NCI-H345 treated with DMSO at 0.1 percent for 48 hours (cell line): ENCODE measurements at regions not wholly inside any gene's neighbourhood (a gene's known extent, or its start where the extent isn't known, plus 50 kb on each side); places are given as distances from the start of the nearest gene placed in this dataset.
"Not testable (repeated sequence)": the region's sequence is repeated elsewhere in the genome, so short reads cannot be mapped to it uniquely, and the experiment has no call there.

Experiments used
- DNase-seq: peaks from one replicate; lab custom pipeline; 2025; ENCODE audit not compliant: unreplicated experiment; lab: John Stamatoyannopoulos, UW

GRCh38 chr19:31525610-31526147, 176.4 kb upstream of the TSHZ3 start:
- no peak for DNase-seq

- DNase-seq, result no peak
Measured at GRCh38 chr19:31527443-31527842, 178.2 kb upstream of the TSHZ3 start.

- DNase-seq, result no peak
Measured at GRCh38 chr19:31528261-31528660, 179.0 kb upstream of the TSHZ3 start.

- DNase-seq, result no peak
Measured at GRCh38 chr19:31529121-31529520, 179.9 kb upstream of the TSHZ3 start.

- no peak for DNase-seq
Measured at GRCh38 chr19:31530781-31531180, 181.5 kb upstream of the TSHZ3 start.

GRCh38 chr19:31531326-31531725, 182.1 kb upstream of the TSHZ3 start:
- no peak for DNase-seq

GRCh38 chr19:31532034-31532433, 182.8 kb upstream of the TSHZ3 start:
- no peak for DNase-seq

- no peak for DNase-seq
Measured at GRCh38 chr19:31533114-31533513, 183.9 kb upstream of the TSHZ3 start.

GRCh38 chr19:31534231-31534630, 185.0 kb upstream of the TSHZ3 start:
- no peak for DNase-seq

GRCh38 chr19:31534786-31535657, 185.8 kb upstream of the TSHZ3 start:
- DNase-seq, result no peak

GRCh38 chr19:31535691-31536460, 186.6 kb upstream of the TSHZ3 start:
- DNase-seq, result no peak

- no peak for DNase-seq
Measured at GRCh38 chr19:31537136-31537535, 187.9 kb upstream of the TSHZ3 start.

- not testable (repeated sequence) for DNase-seq
Measured at GRCh38 chr19:31537902-31538301, 188.7 kb upstream of the TSHZ3 start.

- DNase-seq, result no peak
Measured at GRCh38 chr19:31538879-31539278, 189.6 kb upstream of the TSHZ3 start.

GRCh38 chr19:31539386-31539785, 190.2 kb upstream of the TSHZ3 start:
- DNase-seq, result no peak

GRCh38 chr19:31541396-31541795, 192.2 kb upstream of the TSHZ3 start:
- no peak for DNase-seq

- DNase-seq, result no peak
Measured at GRCh38 chr19:31543456-31543855, 194.2 kb upstream of the TSHZ3 start.

- no peak for DNase-seq
Measured at GRCh38 chr19:31545777-31546176, 196.5 kb upstream of the TSHZ3 start.

GRCh38 chr19:31546205-31546960, 197.1 kb upstream of the TSHZ3 start:
- DNase-seq, result no peak

GRCh38 chr19:31548941-31549340, 199.7 kb upstream of the TSHZ3 start:
- DNase-seq, result no peak
